Pancreas (tissue), 10 donors: ENCODE measurements at regions not wholly inside any gene's neighbourhood (a gene's known extent, or its start where the extent isn't known, plus 50 kb on each side); places are given as distances from the start of the nearest gene placed in this dataset.

ENCODE experiments used
- ATAC-seq, 4 donors: fragments of 200-7000 bp; cut with Tn5 transposase; one replicate each; pipeline versions ENCODE4 v1.8.0 to v1.9.1; 2020; ENCODE audit warnings: mild to moderate bottlenecking in 4 of 4, moderate library complexity in 4 of 4
- DNase-seq, 6 donors: peaks; one replicate each; pipeline ENCODE4 v3.0.0-alpha.2; 2020
- FAIRE-seq: peaks from 2 replicates; lab custom pipeline; 2012; peaks lifted over from hg19 to GRCh38; lab: Jason Lieb, UNC
- H3K27ac ChIP-seq, 4 donors: fragments of 200-600 bp; sonication (generic); 1 replicate in 3 of 4; 2 replicates in 1 of 4; pipeline versions ENCODE4 v1.5.0 to v1.8.0; 2020
- H3K27me3 ChIP-seq, 4 donors: fragments of 200-600 bp; one replicate each; pipeline ENCODE4 v1.8.0; 2021
- H3K36me3 ChIP-seq, 3 donors: fragments of 200-600 bp; sonication (generic) in 1 of 3; one replicate each; pipeline versions ENCODE4 v1.5.0 to v1.8.0; 2020 to 2021
- H3K4me1 ChIP-seq, 3 donors: fragments of 200-600 bp; one replicate each; pipeline ENCODE4 v1.8.0; 2021
- H3K4me3 ChIP-seq, 4 donors: fragments of 200-600 bp; sonication (generic) in 2 of 4; one replicate each; pipeline versions ENCODE4 v1.5.0 to v1.8.0; 2020 to 2021
- H3K9me3 ChIP-seq, 4 donors: fragments of 200-600 bp; one replicate each; pipeline ENCODE4 v1.8.0; 2021
- WGBS, 2 donors: extraction: QIAGEN DNeasy Blood & Tissue Kit; methylation state at CpG; one replicate each; pipeline ENCODE4 v1.1.7; 2013; 5-methylcytosine and 5-hydroxymethylcytosine counted together
- intact Hi-C, 3 donors: fragments of 100-400 bp; cut with DNase I; formaldehyde crosslinking; loops; one replicate each; pipeline versions ENCODE4 v1.11.1 to v1.14.2; 2022
- TF ChIP-seq, protein P1 (sequence below), 4 donors: fragments of 200-600 bp; sonication (generic) in 3 of 4; IDR thresholded peaks; one replicate each; pipeline versions ENCODE4 v1.5.0 to v1.8.0; 2021; ENCODE audit warnings: antibody characterized with exemption in 4 of 4
- donor health status: healthy with polysubstance abuse.
- donor health status: DM: no; HTN: no; CAD: no; lungs with moderate emphysema.
- donor health status: DM: no; HTN: no; CAD: no.
- donor health status: control.
- donor health status: control.
- donor health status: Bipolar disorder and iron deficiency.
- donor health status: DM: yes; HTN: yes; CAD: no.
- donor health status: DM: no; HTN: no; CAD: no.
- donor health status: DM: no; HTN: no; CAD: no.
- donor health status: DM: yes; HTN: yes; CAD: no.

DNA sequence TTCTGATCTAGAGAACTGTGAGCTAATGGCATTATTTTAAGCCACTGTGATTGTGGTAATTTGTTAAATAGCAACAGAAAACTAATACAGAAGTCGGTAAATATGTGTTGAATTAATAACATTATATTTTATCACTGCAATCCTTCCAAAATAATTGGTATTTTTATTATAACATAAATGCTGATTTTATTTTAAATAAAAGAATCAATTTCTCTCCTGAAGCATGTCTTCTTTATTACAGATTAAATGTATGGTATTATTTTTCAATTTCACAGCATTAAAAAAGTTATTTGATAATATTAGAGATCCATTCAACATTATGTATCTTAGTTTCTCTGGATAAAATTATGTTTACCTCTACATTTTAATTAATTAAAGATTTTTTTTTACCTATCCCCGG, 165.5 kb upstream of the EDIL3 start:
- no peaks in the 10 kb centered on the region for H3K9me3 ChIP-seq
- DNase-seq = no peak
- 76 to 81% methylated on average over 2 of the region's 2 CpGs for WGBS, 2 donors
- TF ChIP-seq, protein P1, sequence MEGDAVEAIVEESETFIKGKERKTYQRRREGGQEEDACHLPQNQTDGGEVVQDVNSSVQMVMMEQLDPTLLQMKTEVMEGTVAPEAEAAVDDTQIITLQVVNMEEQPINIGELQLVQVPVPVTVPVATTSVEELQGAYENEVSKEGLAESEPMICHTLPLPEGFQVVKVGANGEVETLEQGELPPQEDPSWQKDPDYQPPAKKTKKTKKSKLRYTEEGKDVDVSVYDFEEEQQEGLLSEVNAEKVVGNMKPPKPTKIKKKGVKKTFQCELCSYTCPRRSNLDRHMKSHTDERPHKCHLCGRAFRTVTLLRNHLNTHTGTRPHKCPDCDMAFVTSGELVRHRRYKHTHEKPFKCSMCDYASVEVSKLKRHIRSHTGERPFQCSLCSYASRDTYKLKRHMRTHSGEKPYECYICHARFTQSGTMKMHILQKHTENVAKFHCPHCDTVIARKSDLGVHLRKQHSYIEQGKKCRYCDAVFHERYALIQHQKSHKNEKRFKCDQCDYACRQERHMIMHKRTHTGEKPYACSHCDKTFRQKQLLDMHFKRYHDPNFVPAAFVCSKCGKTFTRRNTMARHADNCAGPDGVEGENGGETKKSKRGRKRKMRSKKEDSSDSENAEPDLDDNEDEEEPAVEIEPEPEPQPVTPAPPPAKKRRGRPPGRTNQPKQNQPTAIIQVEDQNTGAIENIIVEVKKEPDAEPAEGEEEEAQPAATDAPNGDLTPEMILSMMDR (IDR thresholded peaks at IDR 0.05) = no peak
- H3K4me1 ChIP-seq = no peaks in the 10 kb centered on the region
- no peaks in the 10 kb centered on the region for H3K27me3 ChIP-seq
- H3K27ac ChIP-seq = no peak overlapping the region
- ATAC-seq = no peak
- no peak overlapping the region for H3K4me3 ChIP-seq
- no peak for FAIRE-seq
- intact Hi-C loops = no loop called here
- H3K36me3 ChIP-seq = no peaks in the 10 kb centered on the region

DNA sequence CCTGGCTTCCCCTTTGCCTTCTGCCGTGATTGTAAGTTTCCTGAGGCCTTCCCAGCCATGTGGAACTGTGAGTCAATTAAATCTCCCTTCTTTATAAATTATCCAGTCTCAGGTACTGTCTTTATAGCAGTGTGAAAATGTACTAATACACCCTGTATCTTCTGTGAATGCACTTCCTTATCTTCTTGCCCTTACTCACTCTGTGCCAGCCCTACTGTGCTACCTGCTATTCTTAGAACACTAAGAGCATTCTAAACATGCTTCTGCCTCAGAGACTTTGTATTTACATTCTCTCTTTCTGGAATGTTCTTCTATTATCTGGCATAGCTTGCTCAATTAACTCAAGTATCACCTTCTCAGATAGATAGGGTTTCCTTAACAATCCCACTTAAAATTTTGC, 164.4 kb upstream of the EDIL3 start:
- Histone ChIP-seq H3K36me3 (no peaks in the 10 kb centered on the region), H3K9me3 (no peaks in the 10 kb centered on the region), H3K27ac (no peak overlapping the region), H3K4me3 (no peak overlapping the region), H3K4me1 (no peaks in the 10 kb centered on the region), H3K27me3 (no peaks in the 10 kb centered on the region)
- WGBS, 2 donors = 46 to 65% methylated on average over 1 of the region's 1 CpG
- FAIRE-seq (no peak), ATAC-seq (no peak), DNase-seq (no peak)
- intact Hi-C loops = no loop called here
- TF ChIP-seq, protein P1 (IDR thresholded peaks at IDR 0.05) = no peak

GRCh38 chr5:84546686-84547085, 162.0 kb upstream of the EDIL3 start:
- WGBS, 2 donors = 61 to 75% methylated on average over 3 of the region's 3 CpGs

GRCh38 chr5:84536797-84537196, 152.1 kb upstream of the EDIL3 start:
- WGBS, 2 donors = 47 to 50% methylated on average over 3 of the region's 3 CpGs
- H3K9me3 ChIP-seq = no peaks in the 10 kb centered on the region
- no peak overlapping the region for H3K4me3 ChIP-seq
- TF ChIP-seq, protein P1 (IDR thresholded peaks at IDR 0.05) = no peak
- intact Hi-C loops = no loop called here
- FAIRE-seq = no peak
- ATAC-seq = no peak
- H3K27ac ChIP-seq = no peak overlapping the region
- no peak for DNase-seq
- H3K36me3 ChIP-seq = no peaks in the 10 kb centered on the region
- no peaks in the 10 kb centered on the region for H3K27me3 ChIP-seq
- H3K4me1 ChIP-seq = no peaks in the 10 kb centered on the region

More at GRCh38 chr5:84546686-84547085, 162.0 kb upstream of the EDIL3 start:
- no peak for DNase-seq
- Histone ChIP-seq H3K4me3 (no peak overlapping the region), H3K4me1 (no peaks in the 10 kb centered on the region), H3K36me3 (no peaks in the 10 kb centered on the region), H3K27me3 (no peaks in the 10 kb centered on the region), H3K9me3 (no peaks in the 10 kb centered on the region), H3K27ac (no peak overlapping the region)
- no peak for FAIRE-seq
- intact Hi-C loops = no loop called here
- TF ChIP-seq, protein P1 (IDR thresholded peaks at IDR 0.05) = no peak
- no peak for ATAC-seq

GRCh38 chr5:84535281-84535680, 150.6 kb upstream of the EDIL3 start:
- intact Hi-C loops = no loop called here
- no peak overlapping the region for H3K27ac ChIP-seq
- no peaks in the 10 kb centered on the region for H3K36me3 ChIP-seq
- H3K9me3 ChIP-seq = no peaks in the 10 kb centered on the region
- no peak for DNase-seq
- 65 to 82% methylated on average over 3 of the region's 3 CpGs for WGBS, 2 donors
- FAIRE-seq = no peak
- no peak for ATAC-seq
- TF ChIP-seq, protein P1 (IDR thresholded peaks at IDR 0.05) = no peak
- H3K4me3 ChIP-seq = no peak overlapping the region
- H3K4me1 ChIP-seq = no peaks in the 10 kb centered on the region
- H3K27me3 ChIP-seq = no peaks in the 10 kb centered on the region
